Fibroblast of mammary gland (primary cell): ENCODE measurements at regions not wholly inside any gene's neighbourhood (a gene's known extent, or its start where the extent isn't known, plus 50 kb on each side); places are given as distances from the start of the nearest gene placed in this dataset.

Source experiments
- DNase-seq: peaks from one replicate; pipeline ENCODE4 v3.0.0-alpha.2; 2010; ENCODE audit warnings: low read depth
- H3K4me3 ChIP-seq: 2 replicates; pipeline ENCODE4 v1.5.1; 2011; ENCODE audit warnings: low read depth, mild to moderate bottlenecking, low read length, moderate library complexity; ENCODE audit not compliant: control insufficient read depth
- CTCF ChIP-seq: conservative IDR thresholded peaks from 2 replicates; pipeline ENCODE4 v1.5.1; 2011; ENCODE audit warnings: low read depth, low read length, inconsistent platforms; ENCODE audit not compliant: control insufficient read depth, insufficient read depth

GRCh38 chr4:104616401-104616820 is 121.7 kb upstream of the CXXC4 start:
- no peak for TF ChIP-seq CTCF
- no peak for DNase-seq
- no peak overlapping the region for H3K4me3 ChIP-seq

DNA sequence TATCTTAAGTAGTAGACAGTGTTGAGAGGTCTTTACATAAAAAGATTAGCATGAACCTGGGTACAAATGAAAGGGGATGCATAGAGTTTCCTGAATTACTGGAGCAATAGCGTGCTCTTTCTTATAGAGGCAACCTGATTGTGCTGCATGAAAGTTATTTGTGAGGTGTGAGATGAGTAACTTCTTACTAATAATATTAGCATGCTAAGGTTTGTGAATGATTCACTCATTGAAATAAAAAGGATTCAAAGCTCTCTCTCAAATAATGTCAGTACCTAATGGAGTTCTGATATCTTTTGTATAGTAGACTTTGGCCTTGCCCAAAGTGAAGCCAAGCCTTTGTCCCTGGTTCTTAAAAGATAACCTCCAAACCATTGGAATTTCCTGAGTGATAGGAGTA is 131.0 kb upstream of the CXXC4 start:
- no peak for DNase-seq
- TF ChIP-seq CTCF: no peak
- H3K4me3 ChIP-seq: no peak overlapping the region

DNA sequence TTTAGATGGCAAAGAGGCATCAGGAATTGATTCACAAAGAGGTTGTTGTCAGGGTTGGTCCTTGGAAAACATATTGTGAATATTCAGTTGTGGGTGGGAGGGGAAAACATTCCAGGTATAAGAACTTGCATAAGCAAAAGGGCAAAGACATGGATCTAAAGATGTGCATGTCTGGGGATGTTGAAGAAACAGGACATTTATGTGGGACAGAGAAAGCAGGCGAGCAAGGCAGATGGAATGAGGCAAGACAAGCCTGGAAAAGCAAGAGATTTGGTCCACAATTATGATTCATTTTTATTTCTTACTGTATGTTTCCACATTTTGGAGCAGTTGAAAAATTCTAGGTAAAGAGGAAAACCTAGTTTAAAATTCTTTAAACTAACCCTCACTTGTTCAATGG is 134.9 kb upstream of the CXXC4 start:
- no peak for TF ChIP-seq CTCF
- DNase-seq: no peak
- no peak overlapping the region for H3K4me3 ChIP-seq

- DNase-seq: no peak
- H3K4me3 ChIP-seq: no peak overlapping the region
- no peak for TF ChIP-seq CTCF
Observed at GRCh38 chr4:104630272-104630671, 135.6 kb upstream of the CXXC4 start.

GRCh38 chr4:104631000-104631399 is 136.3 kb upstream of the CXXC4 start:
- DNase-seq: no peak
- no peak for TF ChIP-seq CTCF
- H3K4me3 ChIP-seq: no peak overlapping the region

GRCh38 chr4:104641418-104641817 is 146.7 kb upstream of the CXXC4 start:
- no peak for TF ChIP-seq CTCF
- DNase-seq: no peak
- no peak overlapping the region for H3K4me3 ChIP-seq

DNA sequence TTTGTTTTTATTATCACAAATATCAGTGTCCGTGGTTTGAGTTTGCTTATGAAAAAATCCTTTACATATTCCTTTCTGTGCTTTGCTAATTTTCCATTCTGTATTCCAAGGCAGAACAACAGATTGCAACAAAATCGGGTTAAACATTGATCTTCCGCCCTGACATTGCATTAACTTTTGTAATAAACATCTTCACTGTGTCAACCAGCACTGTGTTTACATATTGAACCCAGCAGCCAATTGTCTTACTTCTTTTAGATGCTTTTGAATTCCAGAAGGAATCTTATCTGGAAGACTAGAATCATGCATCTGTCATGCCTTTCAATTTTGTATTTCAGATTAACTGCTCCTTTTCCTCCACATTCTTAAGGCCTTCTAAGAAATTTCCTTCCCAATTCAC is 147.8 kb upstream of the CXXC4 start:
- no peak for TF ChIP-seq CTCF
- no peak for DNase-seq
- H3K4me3 ChIP-seq: no peak overlapping the region
